ENCODE measurements at regions not wholly inside any gene's neighbourhood (a gene's known extent, or its start where the extent isn't known, plus 50 kb on each side); places are given as distances from the start of the nearest gene placed in this dataset.

GRCh38 chrX:138996268-138996667 is 284.8 kb upstream of the FGF13 start:
- WGBS: 89% methylated on average over 11 of the region's 11 CpGs
- Histone ChIP-seq H3K9ac (ENCODE audit: low read depth in 1 of 2, low read length in 2 of 2) (no peak overlapping the region), H3K4me3 (ENCODE audit: low read depth in 1 of 3, low read length in 3 of 3) (no peak overlapping the region), H3K36me3 (ENCODE audit: control insufficient read depth in 4 of 4, insufficient read depth in 3 of 4, low read depth in 1 of 4, low read length in 3 of 4) (no peaks in the 10 kb centered on the region), H3K27me3 (ENCODE audit: control insufficient read depth in 4 of 4, insufficient read depth in 4 of 4, low read length in 3 of 4) (no peaks in the 10 kb centered on the region), H3K27ac (ENCODE audit: low read depth in 1 of 2, low read length in 2 of 2) (no peak overlapping the region), H3K4me1 (ENCODE audit: control insufficient read depth in 4 of 4, insufficient read depth in 4 of 4, low read length in 3 of 4) (no peaks in the 10 kb centered on the region), H3K9me3 (ENCODE audit: control insufficient read depth in 4 of 4, low read length in 3 of 4) (peaks cover 0 to 5% (median 0%) of the 10 kb centered on the region in 4 donors)
- TF ChIP-seq, protein P1, sequence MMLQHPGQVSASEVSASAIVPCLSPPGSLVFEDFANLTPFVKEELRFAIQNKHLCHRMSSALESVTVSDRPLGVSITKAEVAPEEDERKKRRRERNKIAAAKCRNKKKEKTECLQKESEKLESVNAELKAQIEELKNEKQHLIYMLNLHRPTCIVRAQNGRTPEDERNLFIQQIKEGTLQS (IDR thresholded peaks at IDR 0.05): no peak
- TF ChIP-seq RXRA (IDR thresholded peaks at IDR 0.05): no peak
- TF ChIP-seq ZBTB33 (IDR thresholded peaks at IDR 0.05): no peak
- no peak for TF ChIP-seq REST (IDR thresholded peaks at IDR 0.05)
- no peak for DNase-seq (ENCODE audit: low spot score)

GRCh38 chrX:138995458-138995857 is 283.9 kb upstream of the FGF13 start:
- no peaks in the 10 kb centered on the region for H3K4me1 ChIP-seq (ENCODE audit: control insufficient read depth in 4 of 4, insufficient read depth in 4 of 4, low read length in 3 of 4)
- no peak for DNase-seq (ENCODE audit: low spot score)
- no peaks in the 10 kb centered on the region for H3K27me3 ChIP-seq (ENCODE audit: control insufficient read depth in 4 of 4, insufficient read depth in 4 of 4, low read length in 3 of 4)
- 84% methylated on average over 2 of the region's 2 CpGs for WGBS
- no peaks in the 10 kb centered on the region for H3K36me3 ChIP-seq (ENCODE audit: control insufficient read depth in 4 of 4, insufficient read depth in 3 of 4, low read depth in 1 of 4, low read length in 3 of 4)
- TF ChIP-seq, protein P1 (IDR thresholded peaks at IDR 0.05): no peak
- no peak for TF ChIP-seq JUND (IDR thresholded peaks at IDR 0.05)
- no peak for TF ChIP-seq CTCF (IDR thresholded peaks at IDR 0.05; ENCODE audit: low read depth, low read length, missing input control)
- no peak for TF ChIP-seq NR2F2 (IDR thresholded peaks at IDR 0.05)
- no peak for TF ChIP-seq MAX (IDR thresholded peaks at IDR 0.05)
- TF ChIP-seq HNF4A (conservative IDR thresholded peaks at IDR 0.05): no peak
- no peak for TF ChIP-seq FOXA2 (IDR thresholded peaks at IDR 0.05)
- no peak for TF ChIP-seq RAD21 (IDR thresholded peaks at IDR 0.05)
- no peak for TF ChIP-seq RXRA (IDR thresholded peaks at IDR 0.05)
- TF ChIP-seq TAF1 (conservative IDR thresholded peaks at IDR 0.05): no peak
- no peak for TF ChIP-seq EGR1 (IDR thresholded peaks at IDR 0.05; ENCODE audit: low read depth in 2 of 2)
- TF ChIP-seq HNF4G (IDR thresholded peaks at IDR 0.05): no peak
- TF ChIP-seq ZBTB33 (IDR thresholded peaks at IDR 0.05): no peak
- no peak for TF ChIP-seq SP1 (IDR thresholded peaks at IDR 0.05)
- TF ChIP-seq FOXA1 (IDR thresholded peaks at IDR 0.05): no peak
- no peak for TF ChIP-seq GABPA (IDR thresholded peaks at IDR 0.05 in 1 of 2, conservative IDR thresholded peaks at IDR 0.05 in 1 of 2)
- TF ChIP-seq REST (IDR thresholded peaks at IDR 0.05): no peak
- TF ChIP-seq YY1 (IDR thresholded peaks at IDR 0.05): no peak
- H3K27ac ChIP-seq (ENCODE audit: low read depth in 1 of 2, low read length in 2 of 2): no peak overlapping the region
- no peak overlapping the region for H3K9ac ChIP-seq (ENCODE audit: low read depth in 1 of 2, low read length in 2 of 2)
- H3K9me3 ChIP-seq (ENCODE audit: control insufficient read depth in 4 of 4, low read length in 3 of 4): peaks cover 0 to 5% (median 0%) of the 10 kb centered on the region in 4 donors
- H3K4me3 ChIP-seq (ENCODE audit: low read depth in 1 of 3, low read length in 3 of 3): no peak overlapping the region
